ENCODE measurements at regions not wholly inside any gene's neighbourhood (a gene's known extent, or its start where the extent isn't known, plus 50 kb on each side); places are given as distances from the start of the nearest gene placed in this dataset.
A peak's percentile ranks its signal among the peaks of the same experiment; 100 is the strongest.

DNA sequence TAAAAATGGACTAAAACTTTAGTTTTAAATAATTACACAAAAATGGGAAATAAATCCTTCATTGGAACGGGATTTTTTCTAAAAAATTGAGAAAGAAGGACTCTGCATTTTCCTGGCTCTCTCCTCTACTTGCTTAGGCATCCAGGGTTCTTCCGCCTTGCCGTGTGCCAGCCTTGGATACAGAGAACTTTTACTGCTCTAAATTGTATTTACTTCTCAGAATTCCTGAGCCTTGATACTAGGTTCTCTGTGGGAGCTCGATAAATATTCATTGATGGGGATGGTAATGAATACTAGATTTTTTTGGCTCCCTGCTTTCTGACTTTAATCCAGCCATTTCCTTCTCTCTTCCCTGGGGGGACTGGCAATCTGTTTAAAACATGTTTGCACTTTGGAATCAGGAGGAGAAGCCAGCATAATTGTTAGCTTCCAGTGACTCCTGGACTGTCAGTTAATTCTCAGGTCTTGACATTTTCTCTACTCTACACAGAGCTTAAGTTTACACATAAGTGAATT, 746.1 kb upstream of the LRRTM1 start:
- no peak for DNase-seq (ENCODE audit: low spot score)
- in situ Hi-C loops (cut with MboI; ENCODE audit: low pct_unique_long_range_greater_than_20kb, low sequenced_read_pairs, unreplicated experiment), result no loop called here
- TF ChIP-seq, protein P1, sequence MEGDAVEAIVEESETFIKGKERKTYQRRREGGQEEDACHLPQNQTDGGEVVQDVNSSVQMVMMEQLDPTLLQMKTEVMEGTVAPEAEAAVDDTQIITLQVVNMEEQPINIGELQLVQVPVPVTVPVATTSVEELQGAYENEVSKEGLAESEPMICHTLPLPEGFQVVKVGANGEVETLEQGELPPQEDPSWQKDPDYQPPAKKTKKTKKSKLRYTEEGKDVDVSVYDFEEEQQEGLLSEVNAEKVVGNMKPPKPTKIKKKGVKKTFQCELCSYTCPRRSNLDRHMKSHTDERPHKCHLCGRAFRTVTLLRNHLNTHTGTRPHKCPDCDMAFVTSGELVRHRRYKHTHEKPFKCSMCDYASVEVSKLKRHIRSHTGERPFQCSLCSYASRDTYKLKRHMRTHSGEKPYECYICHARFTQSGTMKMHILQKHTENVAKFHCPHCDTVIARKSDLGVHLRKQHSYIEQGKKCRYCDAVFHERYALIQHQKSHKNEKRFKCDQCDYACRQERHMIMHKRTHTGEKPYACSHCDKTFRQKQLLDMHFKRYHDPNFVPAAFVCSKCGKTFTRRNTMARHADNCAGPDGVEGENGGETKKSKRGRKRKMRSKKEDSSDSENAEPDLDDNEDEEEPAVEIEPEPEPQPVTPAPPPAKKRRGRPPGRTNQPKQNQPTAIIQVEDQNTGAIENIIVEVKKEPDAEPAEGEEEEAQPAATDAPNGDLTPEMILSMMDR (IDR thresholded peaks at IDR 0.05; ENCODE audit: extremely low read depth, insufficient read depth, missing control alignments), result no peak

DNA sequence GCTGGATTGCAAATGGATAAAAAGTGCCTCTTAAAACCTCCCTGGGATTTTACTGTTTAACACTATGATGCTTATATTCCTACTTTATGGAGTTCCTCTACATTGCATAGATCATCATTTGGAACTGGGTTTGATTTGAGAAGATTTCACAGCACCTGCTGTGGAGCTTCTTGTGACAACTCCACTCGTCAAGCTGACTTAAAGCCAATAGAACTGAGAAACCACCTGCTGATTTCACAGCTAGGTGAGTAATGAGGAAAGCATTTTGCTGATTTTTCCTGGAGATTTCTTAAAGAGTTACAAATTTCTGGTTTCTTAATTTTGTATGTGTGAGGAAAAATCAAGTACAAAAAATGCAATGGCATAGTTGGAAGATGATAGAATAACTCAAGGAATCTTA, 739.1 kb upstream of the LRRTM1 start:
- no peak for DNase-seq (ENCODE audit: low spot score)
- TF ChIP-seq, protein P1 (IDR thresholded peaks at IDR 0.05; ENCODE audit: extremely low read depth, insufficient read depth, missing control alignments), result no peak
- in situ Hi-C loops (cut with MboI; ENCODE audit: low pct_unique_long_range_greater_than_20kb, low sequenced_read_pairs, unreplicated experiment), result no loop called here

DNA sequence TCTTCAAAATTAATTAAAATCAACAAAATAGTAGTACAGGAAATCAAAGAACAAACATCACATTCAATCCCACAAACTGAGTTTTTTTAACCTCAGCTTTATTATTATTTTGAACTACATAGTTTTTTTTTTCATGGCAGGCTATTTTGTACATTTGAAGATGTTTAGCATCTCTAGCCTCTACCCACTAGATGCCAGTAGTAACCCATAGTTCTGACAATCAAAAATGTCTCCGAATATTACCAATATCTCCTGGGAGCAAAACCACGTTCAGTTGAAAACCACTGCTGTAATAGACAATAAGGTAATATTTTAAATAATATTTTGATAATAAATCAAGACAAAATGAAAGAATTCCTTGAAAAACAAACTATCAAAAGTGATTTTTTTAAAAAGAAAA, 702.6 kb upstream of the LRRTM1 start:
- in situ Hi-C loops (cut with MboI; ENCODE audit: low pct_unique_long_range_greater_than_20kb, low sequenced_read_pairs, unreplicated experiment), result no loop called here
- DNase-seq (ENCODE audit: low spot score), result no peak

DNA sequence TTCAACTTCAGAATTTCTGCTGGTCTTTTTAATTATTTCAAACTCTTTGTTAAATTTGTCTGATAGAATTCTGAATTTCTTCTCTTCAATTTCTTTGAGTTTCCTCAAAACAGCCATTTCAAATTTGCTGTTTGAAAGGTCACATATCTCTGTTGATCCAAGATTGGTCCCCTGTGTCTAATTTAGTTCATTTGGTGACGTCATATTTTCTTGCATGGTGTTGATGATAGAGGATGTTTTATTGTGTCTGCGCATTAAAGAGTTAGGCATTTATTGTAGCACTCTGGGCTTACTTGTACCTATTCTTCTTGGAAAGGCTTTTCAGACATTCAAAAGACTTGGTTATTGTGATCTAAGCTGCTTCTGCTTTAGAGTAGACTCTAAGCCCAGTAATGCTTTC, 698.4 kb upstream of the LRRTM1 start:
- in situ Hi-C loops (cut with MboI; ENCODE audit: low pct_unique_long_range_greater_than_20kb, low sequenced_read_pairs, unreplicated experiment), result no loop called here
- TF ChIP-seq, protein P1 (IDR thresholded peaks at IDR 0.05; ENCODE audit: extremely low read depth, insufficient read depth, missing control alignments), result no peak
- no peak for DNase-seq (ENCODE audit: low spot score)

More for the DNA sequence above, 702.6 kb upstream of the LRRTM1 start:
- TF ChIP-seq, protein P1 (IDR thresholded peaks at IDR 0.05; ENCODE audit: extremely low read depth, insufficient read depth, missing control alignments), result no peak

DNA sequence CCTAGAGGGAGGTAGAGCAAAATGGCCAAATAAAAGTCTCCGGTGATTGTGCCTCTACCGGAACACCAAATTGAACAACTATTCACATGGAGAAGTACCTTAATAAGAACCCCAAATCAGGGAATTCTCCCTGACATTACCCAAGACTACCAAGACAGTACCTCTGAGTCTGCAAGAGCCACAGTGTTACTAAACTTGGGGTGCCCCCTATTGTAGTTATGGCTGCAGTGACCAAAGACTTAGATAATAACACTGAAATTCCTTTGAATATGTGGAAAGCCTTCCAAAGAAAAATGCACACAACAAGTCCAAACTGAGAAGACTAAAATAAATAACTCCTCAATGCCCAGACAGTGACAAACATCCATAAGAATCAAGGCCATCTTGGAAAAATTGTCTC, 682.9 kb upstream of the LRRTM1 start:
- in situ Hi-C loops (cut with MboI; ENCODE audit: low pct_unique_long_range_greater_than_20kb, low sequenced_read_pairs, unreplicated experiment), result no loop called here
- TF ChIP-seq, protein P1 (IDR thresholded peaks at IDR 0.05; ENCODE audit: extremely low read depth, insufficient read depth, missing control alignments), result no peak
- no peak for DNase-seq (ENCODE audit: low spot score)

DNA sequence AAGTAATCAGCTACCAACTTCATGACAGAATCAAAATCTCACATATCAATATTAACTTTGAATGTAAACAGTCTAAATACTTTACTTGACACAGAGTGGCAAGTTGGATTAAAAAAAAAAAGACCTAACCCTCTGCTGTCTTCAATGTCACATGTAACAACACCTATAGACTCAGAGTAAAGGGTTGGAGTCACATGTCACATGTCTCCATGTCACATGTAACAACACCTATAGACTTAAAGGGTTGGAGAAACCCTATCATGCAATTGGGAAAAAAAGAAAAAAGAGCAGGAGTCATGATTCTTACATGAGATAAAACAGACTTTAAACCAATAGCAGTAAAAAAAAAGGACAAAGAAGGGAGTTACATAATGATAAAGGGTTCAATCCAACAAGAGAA, 665.3 kb upstream of the LRRTM1 start:
- in situ Hi-C loops (cut with MboI; ENCODE audit: low pct_unique_long_range_greater_than_20kb, low sequenced_read_pairs, unreplicated experiment), result no loop called here
- TF ChIP-seq, protein P1 (IDR thresholded peaks at IDR 0.05; ENCODE audit: extremely low read depth, insufficient read depth, missing control alignments), result no peak

DNA sequence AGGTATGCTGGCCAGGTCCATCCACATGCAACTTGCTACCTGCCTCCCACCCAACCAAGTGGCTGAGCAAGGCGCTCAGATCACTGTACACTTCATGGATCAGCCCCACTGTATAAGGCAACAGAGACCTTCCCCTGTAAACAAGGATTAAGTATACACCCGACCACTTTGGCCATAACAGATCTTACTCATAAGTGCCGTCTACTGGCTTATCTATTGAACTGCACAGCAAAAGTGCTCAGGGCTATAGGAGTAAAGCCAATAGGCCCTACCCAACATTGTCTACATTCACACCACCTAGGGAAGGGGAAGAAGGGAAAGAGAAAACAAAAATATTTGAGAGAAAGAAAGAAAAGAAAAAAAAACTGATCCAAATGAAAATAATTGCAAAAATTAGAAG, 663.9 kb upstream of the LRRTM1 start:
- in situ Hi-C loops (cut with MboI; ENCODE audit: low pct_unique_long_range_greater_than_20kb, low sequenced_read_pairs, unreplicated experiment), result no loop called here
- TF ChIP-seq, protein P1 (IDR thresholded peaks at IDR 0.05; ENCODE audit: extremely low read depth, insufficient read depth, missing control alignments), result peak; percentile 23
- no peak for DNase-seq (ENCODE audit: low spot score)

More for the DNA sequence above, 665.3 kb upstream of the LRRTM1 start:
- DNase-seq (ENCODE audit: low spot score), result no peak

Measured in GM13977 (cell line).